GM18517 (cell line): ENCODE measurements at regions not wholly inside any gene's neighbourhood (a gene's known extent, or its start where the extent isn't known, plus 50 kb on each side); places are given as distances from the start of the nearest gene placed in this dataset.

Source experiments
- ATAC-seq: cut with Tn5 transposase; IDR thresholded peaks from one replicate; pipeline ENCODE4 v1.9.1; 2021; ENCODE audit warnings: mild to moderate bottlenecking, moderate library complexity; ENCODE audit not compliant: unreplicated experiment

GRCh38 chr14:71273366-71273765 lies 366.1 kb downstream of the PCNX1 start:
- ATAC-seq = no peak

- no peak for ATAC-seq
Observed at GRCh38 chr14:71284048-71284447, 376.8 kb downstream of the PCNX1 start.

GRCh38 chr14:71286126-71286525 lies 378.9 kb downstream of the PCNX1 start:
- no peak for ATAC-seq

GRCh38 chr14:71287567-71287966 lies 380.3 kb downstream of the PCNX1 start:
- no peak for ATAC-seq

GRCh38 chr14:71289536-71289935 lies 382.3 kb downstream of the PCNX1 start:
- peak; percentile 75 for ATAC-seq

- no peak for ATAC-seq
Observed at GRCh38 chr14:71290301-71290700, 383.0 kb downstream of the PCNX1 start.

GRCh38 chr14:71290960-71291466 lies 383.8 kb downstream of the PCNX1 start:
- ATAC-seq = no peak

- ATAC-seq = no peak
Observed at GRCh38 chr14:71296184-71296583, 388.9 kb downstream of the PCNX1 start.

GRCh38 chr14:71300566-71301330 lies 393.5 kb downstream of the PCNX1 start:
- ATAC-seq = no peak

- ATAC-seq = no peak
Observed at GRCh38 chr14:71301611-71302010, 394.4 kb downstream of the PCNX1 start.

GRCh38 chr14:71304690-71305089 lies 397.4 kb downstream of the PCNX1 start:
- no peak for ATAC-seq

GRCh38 chr14:71308671-71309070 lies 401.4 kb downstream of the PCNX1 start:
- ATAC-seq = no peak

GRCh38 chr14:71309756-71310155 lies 402.5 kb downstream of the PCNX1 start:
- ATAC-seq = no peak

GRCh38 chr14:71311061-71311460 lies 403.8 kb downstream of the PCNX1 start:
- no peak for ATAC-seq

GRCh38 chr14:71314717-71315116 lies 407.5 kb downstream of the PCNX1 start:
- ATAC-seq = no peak

GRCh38 chr14:71317385-71318096 lies 410.3 kb downstream of the PCNX1 start:
- no peak for ATAC-seq

- no peak for ATAC-seq
Observed at GRCh38 chr14:71318097-71318459, 410.8 kb downstream of the PCNX1 start.

- ATAC-seq = peak; percentile 11
Observed at GRCh38 chr14:71319666-71320065, 412.4 kb downstream of the PCNX1 start.

GRCh38 chr14:71320107-71320733 lies 413.0 kb downstream of the PCNX1 start, which contains the start of gene SIPA1L1:
TSS of gene SIPA1L1 (plus strand) at chr14:71320476.
- peak; percentile 68 for ATAC-seq

GRCh38 chr14:71320734-71321573 lies 413.7 kb downstream of the PCNX1 start:
- peak; percentile 26 for ATAC-seq
